ENCODE measurements at regions not wholly inside any gene's neighbourhood (a gene's known extent, or its start where the extent isn't known, plus 50 kb on each side); places are given as distances from the start of the nearest gene placed in this dataset.
"Not testable (repeated sequence)": the region's sequence is repeated elsewhere in the genome, so short reads cannot be mapped to it uniquely, and the experiment has no call there.

GRCh38 chr4:118410138-118410537 lies 57.3 kb upstream of the PRSS12 start:
- ATAC-seq (no peak), DNase-seq (no peak)
- intact Hi-C loops (cut with DNase I) = no loop called here
- Histone ChIP-seq H3K27me3 (no peaks in the 10 kb centered on the region), H3K36me3 (no peaks in the 10 kb centered on the region), H3K4me3 (no peak overlapping the region), H3K9me3 (no peaks in the 10 kb centered on the region), H3K4me1 (no peaks in the 10 kb centered on the region), H3K27ac (no peak overlapping the region)
- no peak for TF ChIP-seq CTCF (IDR thresholded peaks at IDR 0.05)

- TF ChIP-seq CTCF (IDR thresholded peaks at IDR 0.05) = no peak
- DNase-seq (no peak), ATAC-seq (no peak)
- intact Hi-C loops (cut with DNase I) = no loop called here
- no peak overlapping the region for H3K4me3 ChIP-seq
- no peaks in the 10 kb centered on the region for H3K27me3 ChIP-seq
- H3K36me3 ChIP-seq = no peaks in the 10 kb centered on the region
- H3K4me1 ChIP-seq = no peaks in the 10 kb centered on the region
- no peaks in the 10 kb centered on the region for H3K9me3 ChIP-seq
- H3K27ac ChIP-seq = no peak overlapping the region
Measured at GRCh38 chr4:118417325-118417724, 64.5 kb upstream of the PRSS12 start.

GRCh38 chr4:118417800-118418199 lies 65.0 kb upstream of the PRSS12 start:
- H3K27me3 ChIP-seq; DNase-seq; intact Hi-C loops (cut with DNase I); ATAC-seq; H3K27ac ChIP-seq; H3K9me3 ChIP-seq; H3K4me1 ChIP-seq; H3K4me3 ChIP-seq; H3K36me3 ChIP-seq: not testable (repeated sequence)

- DNase-seq; H3K27me3 ChIP-seq; H3K27ac ChIP-seq; intact Hi-C loops (cut with DNase I); H3K9me3 ChIP-seq; ATAC-seq; H3K4me1 ChIP-seq; H3K4me3 ChIP-seq; H3K36me3 ChIP-seq: not testable (repeated sequence)
Measured at GRCh38 chr4:118418396-118418795, 65.6 kb upstream of the PRSS12 start.

- H3K27ac ChIP-seq; H3K9me3 ChIP-seq; H3K36me3 ChIP-seq; DNase-seq; ATAC-seq; H3K4me1 ChIP-seq; H3K27me3 ChIP-seq; intact Hi-C loops (cut with DNase I); H3K4me3 ChIP-seq: not testable (repeated sequence)
Measured at GRCh38 chr4:118419626-118420025, 66.8 kb upstream of the PRSS12 start.

- H3K27ac ChIP-seq; H3K4me1 ChIP-seq; H3K4me3 ChIP-seq; ATAC-seq; H3K27me3 ChIP-seq; H3K36me3 ChIP-seq; H3K9me3 ChIP-seq; intact Hi-C loops (cut with DNase I): not testable (repeated sequence)
- peak; percentile 75 for DNase-seq
- TF ChIP-seq CTCF (IDR thresholded peaks at IDR 0.05) = peak; percentile 38
Measured at GRCh38 chr4:118424062-118424461, 71.3 kb upstream of the PRSS12 start.

GRCh38 chr4:118428881-118429280 lies 76.1 kb upstream of the PRSS12 start:
- H3K9me3 ChIP-seq; H3K27ac ChIP-seq; intact Hi-C loops (cut with DNase I); H3K27me3 ChIP-seq; ATAC-seq; H3K4me1 ChIP-seq; H3K36me3 ChIP-seq; DNase-seq; H3K4me3 ChIP-seq: not testable (repeated sequence)

- H3K9me3 ChIP-seq; H3K4me1 ChIP-seq; H3K4me3 ChIP-seq; H3K27ac ChIP-seq; DNase-seq; H3K27me3 ChIP-seq; ATAC-seq; H3K36me3 ChIP-seq; intact Hi-C loops (cut with DNase I): not testable (repeated sequence)
Measured at GRCh38 chr4:118432359-118432758, 79.6 kb upstream of the PRSS12 start.

GRCh38 chr4:118433612-118434375 lies 81.0 kb upstream of the PRSS12 start:
- H3K27me3 ChIP-seq; H3K36me3 ChIP-seq; H3K4me3 ChIP-seq; H3K9me3 ChIP-seq; H3K4me1 ChIP-seq; H3K27ac ChIP-seq; ATAC-seq; intact Hi-C loops (cut with DNase I); DNase-seq: not testable (repeated sequence)

GRCh38 chr4:118435415-118435814 lies 82.6 kb upstream of the PRSS12 start:
- H3K4me3 ChIP-seq; H3K27ac ChIP-seq; intact Hi-C loops (cut with DNase I); H3K27me3 ChIP-seq; H3K4me1 ChIP-seq; ATAC-seq; DNase-seq; H3K9me3 ChIP-seq; H3K36me3 ChIP-seq: not testable (repeated sequence)

- H3K4me1 ChIP-seq; H3K27ac ChIP-seq; DNase-seq; H3K4me3 ChIP-seq; intact Hi-C loops (cut with DNase I); H3K9me3 ChIP-seq; ATAC-seq; H3K27me3 ChIP-seq; H3K36me3 ChIP-seq: not testable (repeated sequence)
Measured at GRCh38 chr4:118442115-118442837, 89.5 kb upstream of the PRSS12 start.

Data from upper lobe of right lung (tissue), 1 donor.